GM06990 (cell line): ENCODE measurements at regions not wholly inside any gene's neighbourhood (a gene's known extent, or its start where the extent isn't known, plus 50 kb on each side); places are given as distances from the start of the nearest gene placed in this dataset.
A peak's percentile ranks its signal among the peaks of the same experiment; 100 is the strongest.

Experiments used
- DNase-seq: peaks from one replicate; pipeline ENCODE4 v3.0.0-alpha.2; 2011; ENCODE audit not compliant: insufficient read length; ENCODE audit errors: extremely low read depth
- H3K27me3 ChIP-seq: replicated peaks from 2 replicates; pipeline ENCODE4 v1.6.0; 2011; ENCODE audit warnings: low read length; ENCODE audit not compliant: control insufficient read depth, insufficient read depth
- H3K36me3 ChIP-seq: 2 replicates; pipeline ENCODE4 v1.5.1; 2011; ENCODE audit warnings: low read length; ENCODE audit not compliant: control insufficient read depth, insufficient read depth
- H3K4me3 ChIP-seq: replicated peaks from 2 replicates; pipeline ENCODE4 v1.5.1; 2011; ENCODE audit warnings: low read depth, mild to moderate bottlenecking, control low read depth, low read length
- TF ChIP-seq, protein P1 (sequence below): IDR thresholded peaks from 2 replicates; pipeline ENCODE4 v1.5.1; 2011; ENCODE audit warnings: low read length, control low read depth, mild to moderate bottlenecking, inconsistent platforms; ENCODE audit not compliant: insufficient read depth, poor library complexity, severe bottlenecking

DNA sequence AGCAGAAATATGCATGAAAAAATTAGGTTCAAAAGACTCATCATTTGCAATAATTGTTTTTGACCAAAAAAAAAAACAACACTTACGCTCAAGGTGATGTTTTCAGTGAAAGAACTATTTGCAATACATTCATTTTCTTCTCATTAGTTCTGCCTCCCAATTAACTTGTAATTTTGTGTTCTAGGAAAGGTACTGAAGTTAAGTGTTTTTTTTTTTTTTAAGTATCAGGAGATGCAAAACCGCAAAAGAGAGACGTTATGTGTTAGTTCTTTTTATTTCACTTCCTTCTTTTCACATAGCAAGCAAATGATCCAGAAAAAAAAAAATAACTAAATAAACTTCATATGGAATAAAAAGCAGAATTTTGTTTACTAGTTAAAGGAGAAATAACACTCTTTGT lies 735.2 kb upstream of the GCFC2 start:
- no peaks in the 10 kb centered on the region for H3K27me3 ChIP-seq
- peak; percentile 19 for DNase-seq
- no peak overlapping the region for H3K4me3 ChIP-seq
- TF ChIP-seq, protein P1, sequence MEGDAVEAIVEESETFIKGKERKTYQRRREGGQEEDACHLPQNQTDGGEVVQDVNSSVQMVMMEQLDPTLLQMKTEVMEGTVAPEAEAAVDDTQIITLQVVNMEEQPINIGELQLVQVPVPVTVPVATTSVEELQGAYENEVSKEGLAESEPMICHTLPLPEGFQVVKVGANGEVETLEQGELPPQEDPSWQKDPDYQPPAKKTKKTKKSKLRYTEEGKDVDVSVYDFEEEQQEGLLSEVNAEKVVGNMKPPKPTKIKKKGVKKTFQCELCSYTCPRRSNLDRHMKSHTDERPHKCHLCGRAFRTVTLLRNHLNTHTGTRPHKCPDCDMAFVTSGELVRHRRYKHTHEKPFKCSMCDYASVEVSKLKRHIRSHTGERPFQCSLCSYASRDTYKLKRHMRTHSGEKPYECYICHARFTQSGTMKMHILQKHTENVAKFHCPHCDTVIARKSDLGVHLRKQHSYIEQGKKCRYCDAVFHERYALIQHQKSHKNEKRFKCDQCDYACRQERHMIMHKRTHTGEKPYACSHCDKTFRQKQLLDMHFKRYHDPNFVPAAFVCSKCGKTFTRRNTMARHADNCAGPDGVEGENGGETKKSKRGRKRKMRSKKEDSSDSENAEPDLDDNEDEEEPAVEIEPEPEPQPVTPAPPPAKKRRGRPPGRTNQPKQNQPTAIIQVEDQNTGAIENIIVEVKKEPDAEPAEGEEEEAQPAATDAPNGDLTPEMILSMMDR: no peak
- H3K36me3 ChIP-seq: no peaks in the 10 kb centered on the region

DNA sequence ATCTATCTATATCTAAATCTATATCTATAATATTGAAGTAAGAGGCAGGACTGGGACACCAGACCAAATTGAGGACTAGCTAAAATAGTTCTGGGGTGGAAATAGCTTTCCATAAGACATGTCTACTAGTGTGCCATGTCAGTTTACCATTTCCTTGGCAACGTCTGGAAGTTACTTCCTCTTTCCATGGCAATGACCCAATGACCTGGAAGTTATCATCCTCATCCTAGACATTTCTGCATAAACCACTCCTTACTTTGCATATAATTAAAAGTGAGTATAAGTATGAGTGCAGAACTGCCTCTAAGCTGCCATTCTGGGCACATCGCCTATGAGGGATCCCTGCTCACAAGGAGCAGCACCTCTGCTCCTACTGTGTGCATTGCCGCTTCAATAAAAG lies 734.0 kb upstream of the GCFC2 start:
- Histone ChIP-seq H3K36me3 (no peaks in the 10 kb centered on the region), H3K4me3 (no peak overlapping the region), H3K27me3 (no peaks in the 10 kb centered on the region)
- TF ChIP-seq, protein P1: no peak
- no peak for DNase-seq

GRCh38 chr2:76437564-76437963 lies 726.8 kb upstream of the GCFC2 start:
- H3K4me3 ChIP-seq: no peak overlapping the region
- no peaks in the 10 kb centered on the region for H3K36me3 ChIP-seq
- TF ChIP-seq, protein P1: no peak
- H3K27me3 ChIP-seq: no peaks in the 10 kb centered on the region
- no peak for DNase-seq

GRCh38 chr2:76429374-76429773 lies 718.7 kb upstream of the GCFC2 start:
- no peak for DNase-seq
- no peaks in the 10 kb centered on the region for H3K27me3 ChIP-seq
- H3K36me3 ChIP-seq: no peaks in the 10 kb centered on the region
- H3K4me3 ChIP-seq: no peak overlapping the region
- TF ChIP-seq, protein P1: no peak

- DNase-seq: no peak
- no peaks in the 10 kb centered on the region for H3K36me3 ChIP-seq
- H3K4me3 ChIP-seq: no peak overlapping the region
- H3K27me3 ChIP-seq: no peaks in the 10 kb centered on the region
- TF ChIP-seq, protein P1: no peak
Measured at GRCh38 chr2:76427452-76427851, 716.7 kb upstream of the GCFC2 start.

DNA sequence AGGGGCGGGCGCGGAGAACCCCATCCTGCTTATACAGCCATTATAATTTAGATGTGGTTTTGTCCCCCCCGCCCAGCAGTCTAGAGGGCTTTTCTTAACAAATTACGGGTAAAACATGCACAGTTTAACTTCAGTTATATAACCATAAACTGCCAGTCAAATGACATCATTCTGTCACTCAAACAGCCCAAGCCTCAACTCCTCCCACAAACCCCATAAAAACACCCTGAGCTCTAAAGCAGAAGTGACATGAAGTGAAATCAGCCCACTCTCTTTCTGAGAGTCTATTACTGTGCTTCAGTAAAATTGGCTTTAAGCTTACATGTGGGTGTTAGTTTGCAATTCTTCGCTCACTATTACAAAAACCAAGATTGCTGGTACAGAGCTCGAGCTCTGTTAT lies 705.1 kb upstream of the GCFC2 start:
- H3K27me3 ChIP-seq: no peaks in the 10 kb centered on the region
- no peak overlapping the region for H3K4me3 ChIP-seq
- no peaks in the 10 kb centered on the region for H3K36me3 ChIP-seq
- DNase-seq: peak; percentile 8
- TF ChIP-seq, protein P1: no peak
